Endothelial cell of umbilical vein (primary cell): ENCODE measurements at regions not wholly inside any gene's neighbourhood (a gene's known extent, or its start where the extent isn't known, plus 50 kb on each side); places are given as distances from the start of the nearest gene placed in this dataset.
A peak's percentile ranks its signal among the peaks of the same experiment; 100 is the strongest.

Experiments used
- BruUV-seq: library from RNA; stranded (reverse); fragments of 400-500 nt; replicated peaks from 2 replicates; lab custom pipeline; 2021; lab: Mats Ljungman, UMichigan
- CTCF ChIA-PET: fragments of 300-600, 350-600 bp; sonication (Branson Sonifier 250); formaldehyde crosslinking; loops from one replicate; lab custom pipeline; 2021; ENCODE audit warnings: antibody characterized with exemption, inconsistent platforms; lab: Charles Lee
- POLR2A ChIA-PET: fragments of 300-600, 350-600 bp; sonication (Branson Sonifier 250); formaldehyde crosslinking; loops from one replicate; lab custom pipeline; 2021; ENCODE audit warnings: antibody characterized with exemption, inconsistent platforms; lab: Charles Lee
- DNase-seq: peaks from one replicate; pipeline ENCODE4 v3.0.0-alpha.2; 2011; ENCODE audit warnings: low read depth, low spot score
- FAIRE-seq: peaks from 2 replicates; lab custom pipeline; 2011; peaks lifted over from hg19 to GRCh38; lab: Jason Lieb, UNC
- H2AFZ ChIP-seq: 2 replicates; pipeline ENCODE4 v1.6.0; 2012; ENCODE audit warnings: low read depth, low read length, control low read depth, inconsistent platforms
- H3K27ac ChIP-seq: 2 replicates; pipeline ENCODE4 v1.5.1; 2011; ENCODE audit warnings: low read depth, mild to moderate bottlenecking, control low read depth, low read length, moderate library complexity; ENCODE audit not compliant: insufficient read depth
- H3K27me3 ChIP-seq, 2 experiments: 2 replicates each; pipeline versions ENCODE4 v1.6.0 to v1.6.1; 2011; ENCODE audit warnings: low read length in 2 of 2, mixed read lengths in 1 of 2; ENCODE audit not compliant: control insufficient read depth in 2 of 2, insufficient read depth in 2 of 2
- H3K36me3 ChIP-seq, 2 experiments: 2 replicates in 1 of 2; 3 replicates in 1 of 2; pipeline ENCODE4 v1.5.1; 2011; ENCODE audit warnings: low read length in 2 of 2, mild to moderate bottlenecking in 1 of 2, moderate library complexity in 1 of 2; ENCODE audit not compliant: control insufficient read depth in 2 of 2, insufficient read depth in 2 of 2; ENCODE audit errors: extremely low read depth in 1 of 2
- H3K4me1 ChIP-seq: 3 replicates; pipeline ENCODE4 v1.5.1; 2011; ENCODE audit warnings: mild to moderate bottlenecking, low read length; ENCODE audit not compliant: control insufficient read depth, insufficient read depth; ENCODE audit errors: extremely low read depth
- H3K4me2 ChIP-seq: 2 replicates; pipeline ENCODE4 v1.6.1; 2011; ENCODE audit warnings: low read length, control low read depth, mixed read lengths; ENCODE audit not compliant: insufficient read depth
- H3K4me3 ChIP-seq, 3 experiments: fragments of 200-600 bp in 1 of 3; sonication (generic), shearing (Covaris generic) in 1 of 3; replicated peaks in 1 of 3; 2 replicates each; pipeline ENCODE4 v1.5.1; 2011 to 2016; ENCODE audit warnings: control low read depth in 3 of 3, low read length in 3 of 3, mild to moderate bottlenecking in 2 of 3, inconsistent platforms in 1 of 3, low read depth in 1 of 3, moderate library complexity in 1 of 3; ENCODE audit not compliant: insufficient read depth in 1 of 3
- H3K79me2 ChIP-seq: 2 replicates; pipeline ENCODE4 v1.6.0; 2012; ENCODE audit warnings: low read length, inconsistent platforms; ENCODE audit not compliant: control insufficient read depth, insufficient read depth
- H3K9ac ChIP-seq: replicated peaks from 2 replicates; pipeline ENCODE3; 2011; ENCODE audit warnings: low read length, control low read depth; ENCODE audit not compliant: insufficient read depth; ENCODE audit errors: extremely low read depth
- H3K9me1 ChIP-seq: replicated peaks from 3 replicates; pipeline ENCODE4 v1.6.0; 2011; ENCODE audit warnings: mild to moderate bottlenecking, low read length; ENCODE audit not compliant: control insufficient read depth, insufficient read depth; ENCODE audit errors: extremely low read depth
- H3K9me3 ChIP-seq: replicated peaks from 2 replicates; pipeline ENCODE4 v1.5.1; 2012; ENCODE audit warnings: low read length, inconsistent platforms; ENCODE audit not compliant: control insufficient read depth, insufficient read depth
- H4K20me1 ChIP-seq: replicated peaks from 2 replicates; pipeline ENCODE3; 2011; ENCODE audit warnings: mild to moderate bottlenecking, low read length; ENCODE audit not compliant: control insufficient read depth, insufficient read depth; ENCODE audit errors: extremely low read depth
- CTCF ChIP-seq, 2 donors: IDR thresholded peaks; 1 replicate in 1 of 2; 2 replicates in 1 of 2; pipeline ENCODE4 v1.5.1; 2011; ENCODE audit warnings: low read length in 2 of 2, mild to moderate bottlenecking in 2 of 2, moderate library complexity in 2 of 2, control low read depth in 1 of 2, inconsistent platforms in 1 of 2, low read depth in 1 of 2; ENCODE audit not compliant: insufficient read depth in 1 of 2; ENCODE audit errors: extremely low read depth in 1 of 2
- FOS ChIP-seq: IDR thresholded peaks from 2 replicates; pipeline ENCODE4 v1.6.1; 2011; ENCODE audit warnings: mild to moderate bottlenecking, low read length, moderate library complexity, borderline replicate concordance; ENCODE audit not compliant: insufficient read depth
- GATA2 ChIP-seq: IDR thresholded peaks from 2 replicates; pipeline ENCODE4 v1.7.0; 2011; ENCODE audit warnings: low read depth, mild to moderate bottlenecking, moderate library complexity, mixed read lengths, low read length; ENCODE audit not compliant: insufficient read length, insufficient read depth
- MYC ChIP-seq: IDR thresholded peaks from one replicate; pipeline ENCODE4 v1.6.1; 2011; ENCODE audit warnings: mild to moderate bottlenecking, low read depth, low read length
- POLR2A ChIP-seq: IDR thresholded peaks from 2 replicates; pipeline ENCODE4 v1.6.1; 2012; ENCODE audit warnings: low read depth, mild to moderate bottlenecking, control low read depth, low read length
- POLR2AphosphoS5 ChIP-seq: IDR thresholded peaks from 2 replicates; pipeline ENCODE4 v1.6.1; 2012; ENCODE audit warnings: low read depth, mild to moderate bottlenecking, control low read depth, low read length, moderate library complexity; ENCODE audit not compliant: insufficient read depth
- dilution Hi-C: fragments of 300-500 bp; cut with MboI; formaldehyde crosslinking; loops from one replicate; pipeline ENCODE4 v1.15.0; 2019; ENCODE audit warnings: low sequenced_read_pairs; ENCODE audit not compliant: extremely low pct_ligation_motif_present
- intact Hi-C: fragments of 100-400 bp; cut with micrococcal nuclease; formaldehyde crosslinking; loops from one replicate; pipeline ENCODE4 v1.10.0; 2022

GRCh38 chr3:147793841-147794240, 384.7 kb downstream of the ZIC1 start:
- Histone ChIP-seq H3K4me2 (no peak overlapping the region), H3K9me3 (no peaks in the 10 kb centered on the region), H3K36me3 (no peaks in the 10 kb centered on the region), H4K20me1 (no peaks in the 10 kb centered on the region), H3K27me3 (no peaks in the 10 kb centered on the region), H3K4me1 (peaks cover 6% of the 10 kb centered on the region), H3K27ac (no peak overlapping the region), H3K9me1 (no peaks in the 10 kb centered on the region), H3K9ac (no peak overlapping the region), H3K79me2 (no peaks in the 10 kb centered on the region), H3K4me3 (no peak overlapping the region), H2AFZ (no peak overlapping the region)
- BruUV-seq, result no TSS peak
- FAIRE-seq (no peak), DNase-seq (peak; percentile 30)
- TF ChIP-seq POLR2AphosphoS5 (no peak), CTCF (IDR thresholded peaks at IDR 0.05; ENCODE audit: extremely low read depth in 1 of 2, insufficient read depth in 1 of 2, low read depth in 1 of 2, low read length in 2 of 2) (no peak), POLR2A (no peak), FOS (no peak), MYC (no peak)
- intact Hi-C loops, result loop anchor here (2.0 kb wide), 2 partner anchors 17 to 19 kb away; no protein-coding TSS in a partner anchor
- CTCF ChIA-PET, result interaction anchor here (1.1 to 1.6 kb wide), 5 partner anchors 9 to 44 kb away, joined by 3 to 4 read pairs (median 3); no protein-coding TSS in a partner anchor
- POLR2A ChIA-PET, result no interaction called here
- dilution Hi-C loops, result no loop called here

- H3K4me3 ChIP-seq, result no peak overlapping the region
- CTCF ChIA-PET, result interaction anchor here (1.1 to 1.6 kb wide), 4 partner anchors 8 to 33 kb away, joined by 3 to 4 read pairs (median 4); no protein-coding TSS in a partner anchor
Observed at GRCh38 chr3:147794596-147794995, 385.4 kb downstream of the ZIC1 start.

More at GRCh38 chr3:147794596-147794995, 385.4 kb downstream of the ZIC1 start:
- Histone ChIP-seq H3K36me3 (no peaks in the 10 kb centered on the region), H3K27me3 (no peaks in the 10 kb centered on the region), H3K27ac (no peak overlapping the region), H3K79me2 (no peaks in the 10 kb centered on the region), H2AFZ (no peak overlapping the region), H4K20me1 (no peaks in the 10 kb centered on the region), H3K9me3 (no peaks in the 10 kb centered on the region), H3K9me1 (no peaks in the 10 kb centered on the region), H3K9ac (no peak overlapping the region), H3K4me1 (peaks cover 6% of the 10 kb centered on the region), H3K4me2 (no peak overlapping the region)
- dilution Hi-C loops, result no loop called here
- TF ChIP-seq GATA2 (no peak), POLR2AphosphoS5 (no peak), POLR2A (no peak), FOS (no peak), MYC (no peak)
- DNase-seq, result no peak
- no peak for FAIRE-seq
- BruUV-seq, result no TSS peak
- intact Hi-C loops, result loop anchor here (2.0 kb wide), 1 partner anchor 18 kb away; no protein-coding TSS in a partner anchor
- POLR2A ChIA-PET, result no interaction called here
